H9 (cell line): ENCODE measurements at regions not wholly inside any gene's neighbourhood (a gene's known extent, or its start where the extent isn't known, plus 50 kb on each side); places are given as distances from the start of the nearest gene placed in this dataset.
"Not testable (repeated sequence)": the region's sequence is repeated elsewhere in the genome, so short reads cannot be mapped to it uniquely, and the experiment has no call there.

Experiments used
- DNase-seq: peaks from one replicate; pipeline ENCODE4 v3.0.0-alpha.2; 2017
- H2AFZ ChIP-seq: one replicate; pipeline ENCODE4 v1.6.1; 2013; ENCODE audit warnings: mild to moderate bottlenecking, low read length, control low read depth, moderate library complexity
- H2AK5ac ChIP-seq: 2 replicates; pipeline ENCODE4 v1.6.1; 2013; ENCODE audit warnings: low read length, control low read depth, mixed read lengths; ENCODE audit not compliant: insufficient read length
- H2BK120ac ChIP-seq: one replicate; pipeline ENCODE4 v1.6.1; 2013; ENCODE audit warnings: low read depth, mild to moderate bottlenecking, low read length, control low read depth, inconsistent platforms; ENCODE audit not compliant: poor library complexity, severe bottlenecking
- H2BK12ac ChIP-seq: 2 replicates; pipeline ENCODE4 v1.6.1; 2013; ENCODE audit warnings: low read length, control low read depth, mixed read lengths, low read depth; ENCODE audit not compliant: insufficient read length
- H2BK15ac ChIP-seq: 2 replicates; pipeline ENCODE4 v1.6.1; 2013; ENCODE audit warnings: low read depth, low read length, control low read depth
- H2BK20ac ChIP-seq: one replicate; pipeline ENCODE4 v1.6.1; 2013; ENCODE audit warnings: low read depth, mild to moderate bottlenecking, low read length, control low read depth, inconsistent platforms; ENCODE audit not compliant: poor library complexity, severe bottlenecking
- H2BK5ac ChIP-seq: 2 replicates; pipeline ENCODE4 v1.6.1; 2013; ENCODE audit warnings: low read length, control low read depth, mixed read lengths; ENCODE audit not compliant: insufficient read length
- H3K14ac ChIP-seq: 2 replicates; pipeline ENCODE4 v1.6.1; 2013; ENCODE audit warnings: low read length, control low read depth; ENCODE audit not compliant: insufficient read depth
- H3K18ac ChIP-seq: 2 replicates; pipeline ENCODE4 v1.6.1; 2013; ENCODE audit warnings: low read depth, mild to moderate bottlenecking, mixed read lengths, low read length, control low read depth; ENCODE audit not compliant: insufficient read length
- H3K23ac ChIP-seq: 2 replicates; pipeline ENCODE4 v1.6.1; 2013; ENCODE audit warnings: low read length, control low read depth, mixed read lengths, low read depth; ENCODE audit not compliant: insufficient read length
- H3K23me2 ChIP-seq: 2 replicates; pipeline ENCODE4 v1.6.1; 2013; ENCODE audit warnings: low read depth, mild to moderate bottlenecking, mixed read lengths, low read length, control low read depth; ENCODE audit not compliant: insufficient read length, poor library complexity, severe bottlenecking
- H3K27ac ChIP-seq: 2 replicates; pipeline ENCODE4 v1.5.1; 2013; ENCODE audit warnings: low read length, control low read depth, mixed read lengths, low read depth; ENCODE audit not compliant: insufficient read length
- H3K27me3 ChIP-seq: 2 replicates; pipeline ENCODE4 v1.6.1; 2013; ENCODE audit warnings: low read length, control low read depth, inconsistent platforms; ENCODE audit not compliant: insufficient read depth
- H3K4ac ChIP-seq: 2 replicates; pipeline ENCODE4 v1.6.1; 2013; ENCODE audit warnings: low read depth, mild to moderate bottlenecking, control low read depth, inconsistent platforms, low read length, moderate library complexity
- H3K4me1 ChIP-seq: 2 replicates; pipeline ENCODE4 v1.6.1; 2013; ENCODE audit warnings: low read length, control low read depth, inconsistent platforms; ENCODE audit not compliant: insufficient read depth
- H3K4me2 ChIP-seq: 2 replicates; pipeline ENCODE4 v1.6.1; 2013; ENCODE audit warnings: low read length, control low read depth, mixed read lengths; ENCODE audit not compliant: insufficient read length, insufficient read depth
- H3K56ac ChIP-seq: 2 replicates; pipeline ENCODE4 v1.6.1; 2013; ENCODE audit warnings: low read depth, mild to moderate bottlenecking, mixed read lengths, low read length, control low read depth; ENCODE audit not compliant: insufficient read length
- H3K79me1 ChIP-seq: 2 replicates; pipeline ENCODE4 v1.6.1; 2013; ENCODE audit warnings: low read depth, mild to moderate bottlenecking, moderate library complexity, low read length, control low read depth, inconsistent platforms; ENCODE audit not compliant: insufficient read depth, poor library complexity, severe bottlenecking
- H3K79me2 ChIP-seq: 2 replicates; pipeline ENCODE4 v1.6.1; 2013; ENCODE audit warnings: low read length, control low read depth, inconsistent platforms; ENCODE audit not compliant: insufficient read depth
- H3K9ac ChIP-seq: 2 replicates; pipeline ENCODE4 v1.6.1; 2013; ENCODE audit warnings: low read length, control low read depth, mixed read lengths; ENCODE audit not compliant: insufficient read length; ENCODE audit errors: extremely low read depth
- H3K9me3 ChIP-seq: one replicate; pipeline ENCODE4 v1.6.1; 2013; ENCODE audit warnings: low read depth, low read length, inconsistent platforms; ENCODE audit not compliant: control insufficient read depth
- H3T11ph ChIP-seq: one replicate; pipeline ENCODE4 v1.6.1; 2013; ENCODE audit warnings: mild to moderate bottlenecking, low read length, control low read depth, inconsistent platforms
- H4K20me1 ChIP-seq: one replicate; pipeline ENCODE4 v1.6.1; 2013; ENCODE audit not compliant: control insufficient read depth, insufficient read length, insufficient read depth
- H4K5ac ChIP-seq: 2 replicates; pipeline ENCODE4 v1.6.1; 2013; ENCODE audit warnings: low read depth, mild to moderate bottlenecking, mixed read lengths, low read length, control low read depth; ENCODE audit not compliant: insufficient read length
- H4K8ac ChIP-seq: replicated peaks from 2 replicates; pipeline ENCODE4 v1.6.1; 2013; ENCODE audit warnings: low read length, control low read depth, mixed read lengths, low read depth; ENCODE audit not compliant: insufficient read length
- H4K91ac ChIP-seq: 2 replicates; pipeline ENCODE4 v1.6.1; 2013; ENCODE audit warnings: low read depth, mild to moderate bottlenecking, moderate library complexity, mixed read lengths, low read length, control low read depth; ENCODE audit not compliant: insufficient read length
- H3K27ac Mint-ChIP-seq, 3 experiments: 2 replicates in 2 of 3; 3 replicates in 1 of 3; pipeline ENCODE4 v1.8.0; 2020 to 2021; ENCODE audit warnings: mixed read lengths in 3 of 3, mild to moderate bottlenecking in 1 of 3, moderate library complexity in 1 of 3
- H3K27me3 Mint-ChIP-seq: 2 replicates; pipeline ENCODE4 v1.8.0; 2021; ENCODE audit warnings: low read depth, mild to moderate bottlenecking, moderate library complexity, mixed read lengths
- H3K36me3 Mint-ChIP-seq, 3 experiments: 2 replicates in 2 of 3; 3 replicates in 1 of 3; pipeline ENCODE4 v1.8.0; 2020 to 2021; ENCODE audit warnings: low read depth in 3 of 3, mixed read lengths in 3 of 3; ENCODE audit not compliant: insufficient read depth in 1 of 3
- H3K4me1 Mint-ChIP-seq, 2 experiments: 2 replicates each; pipeline ENCODE4 v1.8.0; 2020; ENCODE audit warnings: mixed read lengths in 2 of 2
- H3K4me3 Mint-ChIP-seq, 2 experiments: 2 replicates in 1 of 2; 3 replicates in 1 of 2; pipeline ENCODE4 v1.8.0; 2020 to 2021; ENCODE audit warnings: mild to moderate bottlenecking in 2 of 2, mixed read lengths in 2 of 2, moderate library complexity in 1 of 2
- H3K9me3 Mint-ChIP-seq, 2 experiments: 2 replicates in 1 of 2; 3 replicates in 1 of 2; pipeline ENCODE4 v1.8.0; 2020; ENCODE audit warnings: mild to moderate bottlenecking in 2 of 2, mixed read lengths in 2 of 2, moderate library complexity in 1 of 2
- WGBS: extraction: QIAGEN DNeasy Blood & Tissue Kit; methylation state at CpG from one replicate; pipeline ENCODE4 v1.1.7; 2013; ENCODE audit warnings: missing lambda C conversion rate, low lambda C conversion rate, mixed read lengths; ENCODE audit not compliant: insufficient read length; ENCODE audit errors: extremely low coverage; 5-methylcytosine and 5-hydroxymethylcytosine counted together

- H3K9ac ChIP-seq, H3T11ph ChIP-seq, H4K8ac ChIP-seq, H3K23ac ChIP-seq, H3K23me2 ChIP-seq, H2BK20ac ChIP-seq, H3K56ac ChIP-seq, H3K9me3 ChIP-seq, H4K20me1 ChIP-seq, H2BK5ac ChIP-seq, H2BK12ac ChIP-seq, H3K27me3 ChIP-seq, H4K5ac ChIP-seq, H3K36me3 Mint-ChIP-seq, H3K4me1 Mint-ChIP-seq, H2BK120ac ChIP-seq, H3K18ac ChIP-seq, H2BK15ac ChIP-seq, H2AK5ac ChIP-seq, H3K27me3 Mint-ChIP-seq, H3K4me1 ChIP-seq, DNase-seq, H3K27ac Mint-ChIP-seq, H3K79me1 ChIP-seq, H3K27ac ChIP-seq, H2AFZ ChIP-seq, H3K79me2 ChIP-seq, H3K14ac ChIP-seq, H3K4me2 ChIP-seq, H3K4me3 Mint-ChIP-seq, H3K4ac ChIP-seq, H4K91ac ChIP-seq: not testable (repeated sequence)
- peaks cover 11 to 16% of the 10 kb centered on the region in 2 experiments for H3K9me3 Mint-ChIP-seq
- no CpG with 5 or more reads among the region's 2 CpGs for WGBS
Measured at GRCh38 chr15:20002560-20002959, 539.0 kb downstream of the GOLGA6L6 start.

DNA sequence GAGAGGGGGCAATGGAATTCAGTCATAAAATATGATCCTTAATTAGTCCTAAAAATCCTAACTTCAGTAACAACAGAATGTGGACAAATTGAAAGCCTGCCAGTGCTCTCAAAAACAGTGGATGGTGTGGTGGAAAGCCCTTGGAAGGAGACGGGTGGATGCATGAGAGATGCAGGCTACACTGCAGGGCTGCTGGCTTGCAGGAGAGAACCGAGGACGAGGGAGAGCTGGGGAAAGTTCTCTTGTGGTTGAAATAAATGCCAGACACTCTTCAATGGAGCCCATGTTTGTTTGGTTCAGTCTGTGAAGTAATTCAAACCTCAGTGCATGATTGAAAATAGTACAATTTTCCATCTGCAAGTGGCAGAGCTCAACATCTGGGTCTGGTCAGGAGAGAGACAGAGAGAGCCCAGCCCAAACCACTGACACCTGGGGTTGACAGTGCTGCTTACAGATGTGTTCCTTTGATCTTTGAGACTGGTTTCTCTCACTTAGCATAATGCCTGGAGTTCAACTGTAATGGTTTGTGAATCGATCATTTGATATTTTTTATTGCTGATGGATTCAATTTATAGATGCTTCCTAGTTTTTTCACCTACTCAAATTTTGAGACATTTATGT is 544.9 kb downstream of the GOLGA6L6 start:
- H3T11ph ChIP-seq, H3K4ac ChIP-seq, H3K18ac ChIP-seq, H2BK20ac ChIP-seq, H3K4me2 ChIP-seq, H3K27me3 Mint-ChIP-seq, H4K20me1 ChIP-seq, DNase-seq, H2BK5ac ChIP-seq, H3K27ac Mint-ChIP-seq, H4K91ac ChIP-seq, H3K56ac ChIP-seq, H3K79me2 ChIP-seq, H2BK15ac ChIP-seq, H2AK5ac ChIP-seq, H3K23ac ChIP-seq, H2BK120ac ChIP-seq, H3K4me3 Mint-ChIP-seq, H2BK12ac ChIP-seq, H3K9ac ChIP-seq, H3K4me1 ChIP-seq, H3K79me1 ChIP-seq, H3K27me3 ChIP-seq, H3K27ac ChIP-seq, H3K23me2 ChIP-seq, H2AFZ ChIP-seq, H4K5ac ChIP-seq, H3K36me3 Mint-ChIP-seq, H3K4me1 Mint-ChIP-seq, H3K14ac ChIP-seq, H4K8ac ChIP-seq: not testable (repeated sequence)
- H3K9me3 ChIP-seq: peaks cover 14% of the 10 kb centered on the region
- WGBS: no CpG with 5 or more reads among the region's 4 CpGs
- H3K9me3 Mint-ChIP-seq: peaks cover 25 to 31% of the 10 kb centered on the region in 2 experiments
